LoVo (cell line): ENCODE measurements at regions not wholly inside any gene's neighbourhood (a gene's known extent, or its start where the extent isn't known, plus 50 kb on each side); places are given as distances from the start of the nearest gene placed in this dataset.
"Not testable (repeated sequence)": the region's sequence is repeated elsewhere in the genome, so short reads cannot be mapped to it uniquely, and the experiment has no call there.

Experiments
- DNase-seq: peaks from one replicate; pipeline ENCODE4 v3.0.0-alpha.2; 2016; ENCODE audit warnings: low spot score

DNA sequence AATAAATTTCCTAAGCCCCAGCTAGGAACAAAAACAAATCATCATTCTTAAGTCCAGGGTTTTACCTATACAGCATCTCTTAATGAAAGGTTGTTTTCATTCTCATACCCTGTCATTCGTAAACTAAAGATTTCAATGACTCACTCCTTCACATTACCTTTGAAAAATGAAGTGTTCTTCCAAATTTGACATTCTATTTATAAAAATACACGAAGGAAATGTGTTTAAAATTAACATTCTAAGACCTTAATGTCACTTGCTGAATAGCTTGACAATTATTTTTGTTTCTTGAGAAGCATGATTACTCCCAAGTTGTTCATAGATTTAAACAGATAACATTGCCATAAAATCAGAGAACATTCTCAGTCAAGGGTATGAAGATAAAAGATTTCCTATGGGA lies 1188.3 kb upstream of the SORCS1 start:
- DNase-seq, result no peak

DNA sequence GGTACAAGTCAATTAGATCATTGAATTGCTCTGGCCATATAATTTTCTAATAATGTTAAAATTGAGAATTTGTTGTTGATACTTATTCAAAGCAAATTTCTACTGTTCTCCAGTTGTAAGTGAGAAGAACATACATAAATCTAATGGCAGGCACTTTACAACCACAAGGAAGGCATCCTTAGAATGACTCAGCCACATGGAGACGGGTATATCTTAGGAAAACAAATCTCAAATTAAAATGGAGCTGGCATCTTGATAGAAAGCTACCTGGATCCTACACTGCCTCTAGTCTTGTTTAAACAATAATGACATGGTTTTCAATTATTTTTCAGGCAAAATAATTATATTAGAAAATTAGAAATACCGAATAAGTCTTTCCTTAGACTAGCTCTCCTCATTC lies 1183.7 kb upstream of the SORCS1 start:
- no peak for DNase-seq

DNA sequence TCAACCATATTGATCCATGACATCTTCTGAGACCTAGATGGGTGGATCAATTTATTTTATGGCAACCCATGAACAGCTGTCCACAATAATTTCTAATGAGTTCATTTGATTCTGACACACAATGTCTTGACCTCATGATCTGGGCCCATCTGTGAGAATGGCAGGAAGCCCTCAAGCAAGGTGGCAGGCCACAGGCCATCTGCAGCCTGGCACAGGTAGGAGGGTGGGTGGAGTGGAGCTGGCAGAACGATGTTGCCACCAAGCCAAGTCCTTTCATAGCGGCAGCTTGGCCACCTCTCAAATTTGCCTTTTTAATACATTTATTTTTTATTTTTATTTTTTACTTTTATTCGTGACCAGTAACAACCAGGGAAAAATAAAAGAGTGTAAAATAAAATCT lies 1181.6 kb upstream of the SORCS1 start:
- DNase-seq, result no peak

DNA sequence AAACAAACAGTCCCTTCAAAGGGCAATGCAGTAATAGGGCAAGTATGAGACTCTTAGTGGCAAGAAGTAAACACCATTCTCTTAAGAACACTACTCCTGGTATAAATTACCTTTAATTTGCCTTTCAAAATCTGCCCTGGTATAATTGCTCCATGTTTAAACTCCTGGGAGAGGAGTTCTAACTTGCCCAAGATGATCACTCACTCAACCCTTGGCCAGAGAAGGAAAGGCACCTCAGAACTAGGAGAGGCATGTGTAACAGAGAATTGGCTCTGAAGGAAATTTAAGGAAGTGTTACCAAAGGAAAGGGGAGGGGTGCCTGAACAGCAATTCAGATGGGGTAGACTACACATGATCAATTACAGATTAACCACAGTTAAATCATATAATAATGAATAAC lies 1173.6 kb upstream of the SORCS1 start:
- no peak for DNase-seq

DNA sequence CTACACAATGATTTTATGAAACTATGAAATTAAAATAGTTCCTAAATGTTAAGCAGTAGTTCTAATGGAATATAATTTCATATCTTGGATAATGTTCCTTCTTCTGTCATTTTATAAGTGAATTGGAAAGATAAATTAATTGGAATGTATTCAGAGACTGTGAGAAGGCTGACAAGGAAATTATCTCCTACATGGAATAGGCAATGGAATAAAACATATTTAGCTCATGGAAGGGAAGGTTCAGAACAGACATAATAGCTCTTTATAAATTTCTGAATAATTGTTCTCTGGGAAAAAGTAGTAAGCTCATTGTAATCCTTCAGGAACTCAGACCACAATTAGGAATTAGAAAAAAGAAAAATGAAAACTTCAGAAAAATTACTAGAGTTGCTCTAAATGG lies 1172.3 kb upstream of the SORCS1 start:
- no peak for DNase-seq

DNA sequence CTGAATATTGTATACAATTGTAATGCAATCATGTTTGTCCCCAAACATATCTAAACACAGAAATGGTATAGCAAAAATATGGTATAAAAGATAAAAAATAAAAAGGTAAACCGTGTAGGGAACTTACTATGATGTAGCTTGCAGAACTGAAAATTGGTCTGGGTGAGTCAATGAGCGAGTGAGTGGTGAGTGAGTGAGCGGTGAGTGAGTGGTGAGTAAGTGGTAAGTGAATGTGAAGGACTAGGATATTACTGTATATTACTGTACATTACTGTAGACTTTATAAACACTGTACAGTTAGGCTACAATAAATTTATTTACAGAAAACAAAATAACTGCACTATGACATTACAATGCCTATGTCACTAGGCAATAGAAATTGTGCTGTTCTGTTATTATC lies 1163.2 kb upstream of the SORCS1 start:
- DNase-seq, result no peak

DNA sequence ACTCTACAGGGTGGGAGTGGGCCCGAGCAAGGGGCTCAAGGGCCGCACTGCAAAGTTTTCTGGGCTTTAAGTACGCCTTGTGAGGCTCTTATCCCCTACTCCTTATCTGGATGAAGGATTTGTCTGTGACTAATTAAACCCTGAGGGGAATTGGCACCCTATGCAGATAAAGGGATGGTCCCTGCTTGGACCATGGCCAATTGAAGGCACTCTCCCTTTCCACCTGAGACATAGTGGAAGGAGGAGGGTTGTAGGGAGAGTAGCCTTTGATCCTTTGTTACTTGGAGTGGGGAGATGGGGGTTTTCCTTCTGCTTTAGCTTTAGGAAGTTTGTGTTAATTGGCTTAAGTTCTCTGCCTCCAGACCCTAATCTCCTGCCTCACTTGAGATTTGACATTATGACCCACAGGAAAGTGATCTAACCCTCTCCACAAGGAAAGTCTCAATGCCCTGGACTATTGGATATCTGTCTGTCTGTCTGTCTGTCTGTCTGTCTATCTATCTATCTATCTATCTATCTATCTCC lies 1158.8 kb upstream of the SORCS1 start:
- no peak for DNase-seq

DNA sequence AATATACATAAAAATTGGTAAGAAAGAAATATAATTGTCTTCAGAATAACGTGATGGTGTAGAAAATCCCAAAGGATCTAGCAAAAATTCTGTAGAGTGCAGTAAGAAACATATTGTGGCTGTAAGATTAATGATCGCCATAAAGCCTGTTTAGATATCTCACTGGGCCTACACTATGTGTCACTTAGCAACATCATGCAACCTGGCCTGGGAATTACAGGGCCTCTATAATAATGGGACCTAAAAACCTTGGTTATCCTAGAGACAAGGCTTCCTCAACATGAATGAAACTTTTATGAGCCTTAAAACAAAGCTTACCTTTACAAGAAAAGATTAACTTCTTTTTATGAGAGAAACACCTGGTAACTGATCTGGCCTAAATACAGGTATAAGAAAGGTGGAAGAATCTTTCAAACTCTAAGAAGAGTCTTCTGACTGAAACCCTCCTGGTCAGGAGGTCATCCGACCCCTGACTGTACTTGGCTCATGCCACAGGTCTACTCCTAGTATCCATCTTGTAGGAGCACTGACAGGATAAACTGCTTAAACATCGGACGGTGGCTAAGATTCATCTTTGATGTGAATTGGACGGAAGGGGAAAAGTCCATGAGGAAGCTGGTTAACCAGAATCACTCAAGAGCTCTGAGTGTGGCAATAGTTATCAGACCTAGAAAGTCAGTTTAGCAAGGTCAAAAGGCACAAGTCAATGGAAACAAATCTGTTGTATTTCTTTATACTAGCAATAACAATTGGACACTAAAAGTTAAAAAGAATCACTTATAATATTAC lies 1155.1 kb upstream of the SORCS1 start:
- no peak for DNase-seq

DNA sequence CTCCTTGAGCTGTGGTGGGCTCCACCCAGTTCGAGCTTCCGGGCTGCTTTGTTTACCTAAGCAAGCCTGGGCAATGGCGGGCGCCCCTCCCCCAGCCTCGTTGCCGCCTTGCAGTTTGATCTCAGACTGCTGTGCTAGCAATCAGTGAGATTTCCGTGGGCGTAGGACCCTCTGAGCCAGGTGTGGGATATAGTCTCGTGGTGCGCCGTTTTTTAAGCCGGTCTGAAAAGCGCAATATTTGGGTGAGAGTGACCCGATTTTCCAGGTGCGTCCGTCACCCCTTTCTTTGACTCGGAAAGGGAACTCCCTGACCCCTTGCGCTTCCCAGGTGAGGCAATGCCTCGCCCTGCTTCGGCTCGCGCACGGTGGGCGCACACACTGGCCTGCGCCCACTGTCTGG lies 1151.1 kb upstream of the SORCS1 start:
- DNase-seq, result not testable (repeated sequence)

DNA sequence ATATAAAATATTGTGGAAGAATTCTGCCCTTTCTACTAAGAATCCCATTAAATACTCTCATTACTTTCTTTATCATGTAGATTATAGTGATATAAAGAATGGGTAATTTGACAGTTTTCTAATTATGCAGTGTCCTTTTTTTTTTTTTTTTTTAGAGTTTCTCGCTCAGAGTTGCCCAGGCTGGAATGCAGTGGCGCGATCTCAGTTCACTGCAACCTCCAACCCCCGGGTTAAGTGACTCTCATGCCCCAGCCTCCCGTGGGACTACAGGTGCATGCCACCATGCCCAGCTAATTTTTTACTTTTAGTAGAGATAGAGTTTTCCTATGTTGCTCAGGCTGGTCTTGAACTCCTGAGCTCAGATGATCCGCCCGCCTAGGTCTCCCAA lies 1143.4 kb upstream of the SORCS1 start:
- no peak for DNase-seq

DNA sequence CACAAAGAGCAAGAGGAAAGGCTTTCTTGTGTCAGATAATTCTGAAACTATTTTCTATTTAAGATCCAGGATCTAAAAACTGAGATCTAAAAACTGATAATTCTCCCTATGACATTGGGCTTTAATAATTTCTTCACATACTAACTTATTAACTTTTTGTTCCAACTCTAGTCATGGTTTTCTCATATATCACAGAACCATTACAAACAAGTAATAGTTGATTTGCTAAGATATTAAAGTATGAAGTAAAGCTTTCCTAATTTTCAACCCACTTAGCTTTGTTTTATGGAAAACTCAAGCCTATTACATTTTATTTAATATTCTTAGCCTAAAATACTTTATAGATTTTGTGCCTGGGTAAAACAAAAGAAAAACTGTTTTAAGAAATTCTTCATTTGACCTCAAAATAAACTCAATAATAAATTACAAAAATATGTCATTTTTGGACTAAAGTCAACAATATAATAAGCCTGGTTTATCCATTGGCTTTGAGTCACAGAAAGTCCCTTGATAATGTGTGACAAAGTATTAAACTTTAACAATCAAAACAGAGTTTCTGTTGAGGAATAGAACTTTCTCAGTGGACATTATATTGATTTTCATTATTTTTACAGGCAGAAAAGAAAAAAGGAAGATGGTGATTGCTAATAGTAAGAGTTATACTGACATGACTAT lies 1142.9 kb upstream of the SORCS1 start:
- no peak for DNase-seq

DNA sequence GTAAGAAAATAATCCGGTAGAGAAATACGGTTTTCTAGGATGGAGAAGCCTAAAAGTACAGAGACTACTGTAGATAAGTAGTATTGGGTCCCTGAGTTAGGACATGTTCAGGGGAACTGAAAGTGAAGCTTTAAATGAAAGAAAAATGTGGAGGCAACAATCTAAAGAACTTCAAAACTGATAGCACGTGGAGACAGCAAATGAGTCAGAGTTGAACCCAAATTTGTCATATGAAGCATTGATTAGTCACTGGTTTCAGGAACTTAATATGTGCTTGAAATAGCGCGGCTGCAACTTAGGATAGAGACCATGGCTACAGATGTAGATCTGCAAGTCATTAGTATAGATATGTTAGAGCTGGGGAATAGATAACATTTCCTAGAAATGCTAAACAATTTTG lies 1138.6 kb upstream of the SORCS1 start:
- no peak for DNase-seq

DNA sequence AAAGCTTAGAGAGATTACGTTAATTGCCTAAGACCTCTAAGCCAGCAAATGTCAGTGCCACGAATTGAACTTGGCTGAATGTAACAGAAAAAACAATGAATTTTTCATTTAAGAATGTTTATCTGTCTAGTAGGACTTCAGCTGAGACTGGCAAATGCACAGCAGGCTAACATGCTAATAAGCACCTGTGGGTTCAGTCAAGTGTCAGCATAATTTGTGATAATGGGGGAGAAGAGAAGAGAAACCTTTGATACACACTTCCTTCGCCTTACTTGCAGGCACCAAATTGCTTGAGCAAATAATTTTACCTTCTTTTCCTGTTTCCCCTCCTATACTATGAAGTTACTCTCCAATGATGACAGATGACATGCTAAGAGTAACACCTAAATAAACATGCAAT lies 1136.5 kb upstream of the SORCS1 start:
- no peak for DNase-seq

DNA sequence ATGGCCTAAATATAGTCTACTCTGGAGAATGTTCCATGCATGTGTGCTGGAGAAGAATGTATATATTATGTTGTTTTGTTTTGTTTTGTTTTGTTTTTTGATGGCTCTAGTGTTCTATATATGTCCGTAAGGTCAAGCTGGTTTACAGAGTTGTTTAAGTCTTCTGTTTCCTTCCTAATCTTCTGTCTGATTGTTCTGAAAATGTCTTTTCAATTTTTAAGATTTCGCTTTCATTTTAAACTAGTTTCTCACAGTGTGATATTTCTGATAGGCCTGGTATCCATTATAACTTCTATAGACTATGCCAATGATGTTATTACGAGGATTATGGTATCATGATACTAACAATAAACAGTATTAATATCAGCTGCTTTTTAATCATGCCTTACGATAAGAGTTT lies 1126.3 kb upstream of the SORCS1 start:
- no peak for DNase-seq

DNA sequence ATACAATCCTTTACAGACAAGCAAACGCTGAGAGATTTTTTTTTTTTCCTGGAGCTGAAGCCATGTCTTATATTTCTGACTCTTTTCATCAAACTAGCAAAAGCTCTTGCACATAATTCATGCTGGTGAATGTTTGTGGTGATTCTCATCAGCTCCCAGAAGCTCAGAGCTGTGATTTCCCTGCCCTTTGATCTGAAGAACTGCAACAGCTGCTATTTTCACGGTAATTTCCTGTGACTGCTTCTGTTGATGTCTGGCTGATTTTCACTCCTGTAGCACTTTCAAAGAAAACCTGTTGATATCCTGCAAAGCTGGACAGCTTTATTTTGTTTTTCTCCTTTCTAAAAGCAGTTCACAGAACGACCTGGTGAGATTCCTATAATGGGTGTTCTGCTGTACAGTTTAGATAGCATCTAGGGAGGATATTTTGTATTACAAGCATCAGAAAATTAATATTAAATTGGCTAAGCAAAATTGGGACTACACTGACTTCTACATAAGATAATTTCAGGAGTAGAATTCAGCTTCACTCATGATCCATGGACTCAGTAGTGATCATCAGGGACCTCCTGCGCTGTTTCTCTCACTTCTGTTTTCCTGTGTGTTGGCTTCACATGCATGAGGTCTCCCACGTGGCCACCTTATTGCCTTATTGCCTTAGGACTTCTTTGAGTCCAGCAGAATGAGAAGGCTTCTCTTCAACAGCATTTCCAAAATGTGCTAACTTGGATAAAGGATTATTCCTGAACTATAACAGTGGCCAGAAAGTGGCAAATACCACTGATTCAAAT lies 1111.6 kb upstream of the SORCS1 start:
- no peak for DNase-seq

DNA sequence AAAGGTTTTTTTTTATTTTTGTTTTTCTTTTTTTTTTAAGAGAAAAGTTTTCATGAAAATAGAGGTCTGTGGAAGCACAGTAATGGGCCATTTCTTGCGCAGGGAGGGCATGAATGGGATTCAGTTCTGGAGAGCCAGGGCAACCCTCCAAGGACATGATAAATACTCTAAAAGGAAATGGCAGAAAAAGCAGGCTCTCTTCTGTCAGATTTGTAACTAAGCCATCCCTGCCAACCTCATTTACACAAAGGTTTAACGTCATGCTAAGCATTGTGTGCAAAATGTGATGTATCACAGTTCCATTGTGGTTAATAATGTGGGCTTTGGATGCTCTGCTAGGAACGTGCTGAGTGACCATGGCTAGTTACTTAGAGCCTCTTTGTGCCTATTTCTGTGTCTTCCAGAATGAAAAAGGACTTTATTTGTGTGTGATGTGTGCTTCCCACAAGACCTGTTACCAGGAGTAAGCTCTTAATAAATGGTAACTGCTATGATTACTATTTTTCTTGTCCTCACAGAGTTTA lies 1095.9 kb upstream of the SORCS1 start:
- no peak for DNase-seq

DNA sequence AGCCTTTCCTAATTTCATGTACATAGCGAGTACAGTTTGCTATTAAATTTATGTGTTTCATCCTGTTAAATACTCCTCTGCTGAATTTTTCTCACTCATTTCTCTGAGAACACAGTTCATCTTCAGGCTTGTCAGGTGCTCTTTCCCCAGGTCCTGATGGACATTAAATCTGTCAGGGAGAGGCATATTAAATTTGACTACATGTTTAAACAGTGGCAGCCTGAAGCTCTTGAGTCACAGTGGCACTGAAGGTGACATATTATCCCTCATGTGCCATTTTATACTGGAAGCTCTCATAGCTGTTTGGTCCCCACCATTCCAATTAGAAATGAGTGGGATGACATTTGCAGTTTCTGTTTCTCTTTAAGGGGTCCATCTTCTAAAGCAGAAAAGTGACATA lies 1089.6 kb upstream of the SORCS1 start:
- DNase-seq, result no peak

DNA sequence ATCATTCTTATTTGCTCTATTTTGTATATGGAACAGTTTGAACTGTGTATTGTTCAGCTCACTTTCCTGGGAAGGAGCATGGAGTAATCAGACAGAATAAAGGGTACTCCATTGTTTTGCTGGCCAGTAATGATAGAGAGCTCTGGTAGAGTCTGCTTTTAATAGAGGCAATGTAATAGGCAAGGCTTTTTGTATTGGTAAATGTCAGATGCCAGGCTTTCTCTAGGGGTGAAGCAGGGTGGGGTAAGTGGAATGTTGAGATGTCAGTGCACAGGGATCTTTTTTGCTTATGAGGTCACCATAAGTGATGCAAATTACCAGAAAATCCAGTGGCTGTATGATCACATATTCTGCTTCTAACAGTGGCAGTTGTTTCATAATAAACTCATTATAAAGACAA lies 1088.3 kb upstream of the SORCS1 start:
- DNase-seq, result no peak

DNA sequence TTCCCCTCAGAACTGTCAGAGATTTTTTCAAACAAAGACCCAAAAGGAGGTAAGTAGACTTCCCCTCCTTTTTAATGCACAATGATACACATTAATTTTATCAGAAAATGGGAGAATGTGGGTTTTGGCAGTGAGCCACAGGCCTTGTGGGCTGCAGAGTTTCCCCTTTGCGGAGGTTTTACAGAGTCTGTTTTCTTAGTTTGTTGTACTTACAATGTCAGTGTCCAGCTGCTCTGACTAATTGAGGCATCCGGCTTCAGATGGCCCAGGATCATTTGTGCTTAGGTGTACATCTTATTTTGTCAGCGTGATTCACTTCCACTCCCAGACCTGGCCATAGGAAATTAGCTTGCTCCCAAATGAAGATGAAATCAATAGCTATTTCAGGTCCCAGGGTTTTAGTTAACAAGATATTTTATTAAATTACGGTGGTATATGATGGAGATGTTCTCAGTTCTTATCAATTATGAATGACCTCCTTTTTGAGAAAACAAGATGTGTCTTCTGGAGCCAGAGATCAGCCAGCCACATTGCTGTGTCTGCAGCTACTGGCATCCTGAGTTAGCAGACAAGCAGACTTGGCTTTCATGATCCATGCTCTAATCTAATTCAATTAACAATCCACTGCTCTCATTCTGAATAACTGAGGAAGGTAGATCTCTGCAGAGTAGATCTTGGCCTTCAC lies 1086.6 kb upstream of the SORCS1 start:
- DNase-seq, result no peak

DNA sequence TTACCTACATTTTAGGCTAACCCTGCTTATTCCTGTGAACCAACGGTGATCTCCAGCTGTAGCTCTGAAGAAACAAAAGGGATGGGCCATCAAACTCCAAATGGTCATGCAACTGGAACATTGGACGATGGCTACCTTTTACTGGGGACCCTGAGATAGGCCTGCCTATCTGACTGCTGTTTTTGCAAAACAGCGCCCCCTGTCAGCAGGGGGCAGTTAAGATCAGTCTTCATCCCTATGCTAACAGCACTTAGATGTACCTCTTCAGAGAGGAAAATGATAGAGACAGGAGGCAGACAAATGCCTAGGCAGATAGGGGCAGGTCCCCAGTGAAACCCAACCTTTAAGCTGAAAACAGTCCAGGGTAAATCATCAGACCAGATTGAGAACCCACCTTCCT lies 1085.4 kb upstream of the SORCS1 start:
- no peak for DNase-seq

DNA sequence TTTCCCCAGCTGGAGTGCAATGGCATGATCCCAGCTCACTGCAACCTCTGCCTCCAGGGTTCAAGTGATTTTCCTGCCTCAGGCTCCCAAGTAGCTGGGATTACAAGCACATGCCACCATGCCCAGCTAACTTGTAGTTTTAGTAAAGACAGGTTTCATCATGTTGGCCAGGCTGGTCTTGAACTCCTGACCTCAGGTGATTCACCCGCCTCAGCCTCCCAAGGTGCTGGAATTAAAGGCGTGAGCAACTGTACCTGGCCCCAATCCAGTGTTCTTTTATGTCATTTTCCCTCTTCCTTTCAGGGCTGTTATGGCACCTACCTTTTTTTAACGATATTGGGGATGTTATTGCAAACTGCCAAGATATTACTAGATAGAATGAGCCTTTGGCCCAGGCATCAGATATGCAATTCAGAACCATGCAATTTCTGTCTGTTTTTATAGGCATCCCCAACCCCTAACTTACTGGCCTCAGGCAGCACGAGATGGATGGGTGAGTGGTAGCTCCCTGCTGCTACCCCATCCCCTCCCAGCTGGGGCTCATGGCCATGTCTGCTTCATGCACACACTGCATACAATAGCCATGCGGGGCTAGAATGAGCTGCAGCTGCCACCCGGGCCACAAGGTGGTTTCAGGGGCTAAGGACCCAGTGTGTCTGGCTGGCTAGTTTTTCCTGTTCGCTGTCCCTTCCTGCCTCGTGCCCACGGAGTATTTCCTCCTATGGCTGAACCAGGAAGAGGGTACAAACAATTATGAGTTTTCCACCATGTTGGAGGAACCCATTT lies 1080.1 kb upstream of the SORCS1 start:
- DNase-seq, result no peak
